ENCODE measurements at regions not wholly inside any gene's neighbourhood (a gene's known extent, or its start where the extent isn't known, plus 50 kb on each side); places are given as distances from the start of the nearest gene placed in this dataset.

GRCh38 chr21:31455506-31455905 is 111.4 kb upstream of the TIAM1 start:
- DNase-seq (ENCODE audit: low read depth) = no peak

- DNase-seq (ENCODE audit: low read depth) = no peak
These were observed 106.9 kb upstream of the TIAM1 start for GRCh38 chr21:31450980-31451379.

GRCh38 chr21:31449921-31450535 is 106.0 kb upstream of the TIAM1 start:
- no peak for DNase-seq (ENCODE audit: low read depth)

DNA sequence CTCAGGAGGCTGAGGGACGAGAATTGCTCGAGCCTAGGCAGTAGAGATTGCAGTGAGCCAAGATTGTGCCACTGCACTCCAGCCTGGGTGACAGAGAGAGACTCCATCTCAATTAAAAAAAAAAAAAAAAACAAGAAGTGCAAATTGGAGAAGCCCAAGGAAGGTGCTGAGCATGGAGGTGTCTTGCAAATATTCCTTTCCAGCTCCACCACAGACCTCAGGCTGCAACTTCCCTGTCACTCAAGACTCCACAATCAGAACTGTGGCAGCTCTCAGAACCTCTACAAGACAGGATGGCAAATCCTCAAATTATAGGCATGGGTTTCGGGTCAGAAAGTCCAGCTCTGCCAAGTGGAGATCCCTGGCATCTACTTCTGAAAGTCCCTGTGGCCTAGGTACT is 104.4 kb upstream of the TIAM1 start:
- no peak for DNase-seq (ENCODE audit: low read depth)

DNA sequence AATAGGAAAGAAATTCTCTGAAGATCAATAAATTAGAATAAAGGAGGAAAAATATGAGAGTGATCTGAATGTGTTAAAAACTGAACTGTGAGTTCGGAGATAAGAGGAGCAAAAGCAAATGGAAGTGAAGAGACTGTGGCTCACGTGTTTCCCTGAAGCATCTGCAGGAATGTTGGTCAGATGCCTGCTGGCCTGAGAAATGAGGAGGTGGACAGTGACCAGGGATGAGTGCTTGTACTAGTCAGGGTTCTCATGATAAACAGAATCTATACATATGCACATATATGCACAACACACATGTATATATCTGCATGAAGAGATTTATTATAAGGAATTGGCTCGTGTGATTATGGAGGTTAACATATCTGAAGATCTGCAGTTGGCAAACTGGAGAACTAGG is 103.4 kb upstream of the TIAM1 start:
- DNase-seq (ENCODE audit: low read depth) = no peak

DNA sequence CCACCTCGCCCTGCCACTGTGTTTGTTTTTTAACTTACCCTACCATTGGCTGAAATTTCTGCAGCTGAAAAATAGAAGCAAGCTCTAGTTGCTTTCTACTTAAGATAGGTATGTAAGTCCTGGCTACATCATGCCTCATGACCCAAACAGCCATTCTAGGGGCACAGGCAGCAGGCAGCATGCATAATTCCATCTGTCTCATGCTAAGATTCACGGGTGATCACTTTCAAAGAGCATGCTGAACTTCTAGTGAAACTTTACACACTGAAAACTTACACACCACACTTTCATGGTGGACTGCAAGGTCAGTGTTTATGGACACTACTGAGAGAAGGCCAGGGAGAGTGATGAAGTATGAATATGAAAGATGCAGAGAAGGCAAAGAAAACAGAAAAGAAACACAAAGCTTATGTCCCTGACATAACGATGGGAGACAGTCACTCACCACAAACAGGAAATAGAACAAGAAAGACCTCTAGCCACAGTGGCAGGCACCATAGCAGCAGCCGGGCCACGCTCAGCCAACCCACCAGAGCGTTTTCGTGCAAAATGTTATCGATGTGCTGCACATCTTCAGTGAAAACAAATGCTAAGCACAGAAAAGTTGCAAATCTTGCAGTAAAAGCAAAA is 102.3 kb upstream of the TIAM1 start:
- peak; percentile 13 for DNase-seq (ENCODE audit: low read depth)

- DNase-seq (ENCODE audit: low read depth) = no peak
These were observed 101.1 kb upstream of the TIAM1 start for GRCh38 chr21:31445137-31445536.

DNA sequence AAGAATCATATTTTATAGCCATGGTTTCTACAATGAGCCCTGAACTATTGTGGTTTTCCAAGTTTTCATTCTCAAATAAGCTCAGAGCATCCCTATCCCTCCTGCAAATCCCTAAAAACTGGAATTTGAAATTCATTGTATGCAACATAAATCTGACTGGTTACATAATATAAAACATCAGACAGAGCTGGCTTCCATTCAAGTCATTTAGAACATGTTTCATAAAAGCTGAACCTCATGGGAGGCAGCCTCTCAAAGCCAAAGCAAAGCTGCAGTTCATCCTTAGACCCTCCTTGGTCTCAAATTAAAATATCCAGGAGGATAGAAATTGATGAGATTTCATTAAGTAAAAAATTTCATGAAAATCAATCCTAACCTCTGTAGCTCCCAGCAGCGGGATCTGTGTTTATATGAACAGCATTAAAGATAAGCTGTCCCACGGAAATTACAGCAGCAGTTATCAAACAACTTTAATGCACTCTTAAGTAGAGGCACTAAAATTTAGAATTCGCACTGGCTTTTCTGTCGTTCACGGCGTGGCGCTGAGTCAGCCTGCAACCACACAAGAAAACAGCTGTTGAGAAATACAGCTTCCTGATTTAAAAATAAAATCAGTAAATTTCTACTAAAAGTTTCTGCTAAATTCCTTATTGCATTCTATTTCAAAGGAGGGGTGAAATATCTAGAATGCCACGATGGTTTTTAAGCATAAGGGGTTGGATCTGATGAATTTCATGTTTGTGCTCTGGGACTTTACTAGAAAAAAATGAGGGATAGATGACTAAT is 99.9 kb upstream of the TIAM1 start:
- no peak for DNase-seq (ENCODE audit: low read depth)

DNA sequence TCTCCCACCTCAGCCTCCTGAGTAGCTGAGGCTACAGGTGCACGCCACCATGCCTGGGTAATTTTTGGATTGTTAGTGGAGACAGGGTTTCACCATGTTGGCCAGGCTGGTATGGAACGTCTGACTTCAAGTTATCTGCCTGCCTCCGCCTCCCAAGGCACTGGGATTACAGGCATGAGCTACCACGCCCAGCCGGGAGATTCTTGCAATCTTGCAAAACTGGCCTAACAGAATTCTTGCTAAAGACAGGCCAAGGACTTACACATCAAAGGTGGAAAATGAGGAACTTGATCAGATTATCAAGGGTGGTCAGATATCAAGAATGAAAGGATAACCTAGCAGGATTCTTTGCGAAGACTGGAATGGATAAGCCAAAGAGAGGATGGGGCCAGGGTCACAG is 98.3 kb upstream of the TIAM1 start:
- DNase-seq (ENCODE audit: low read depth) = no peak

DNA sequence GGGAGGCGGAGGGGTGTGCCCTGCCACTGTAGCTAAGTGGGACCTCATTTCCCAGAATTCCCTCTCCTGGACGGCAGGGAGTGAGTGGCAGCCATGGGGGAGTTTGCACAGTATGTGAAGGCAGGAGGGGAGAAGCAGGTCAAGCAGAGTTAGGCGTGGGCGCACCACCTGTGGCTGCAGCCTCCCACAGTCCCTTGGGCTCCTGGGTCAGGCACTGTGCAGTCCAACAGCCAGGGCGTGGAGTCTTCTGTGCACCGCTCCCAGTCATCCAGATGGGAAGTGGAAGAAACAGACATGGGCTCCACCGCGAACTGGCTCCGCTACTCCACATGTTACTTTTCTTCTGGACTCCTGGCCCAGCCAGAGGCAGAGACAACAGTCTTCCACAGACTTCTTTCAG is 85.4 kb upstream of the TIAM1 start:
- no peak for DNase-seq (ENCODE audit: low read depth)

- no peak for DNase-seq (ENCODE audit: low read depth)
These were observed 82.3 kb upstream of the TIAM1 start for GRCh38 chr21:31426235-31426797.

DNA sequence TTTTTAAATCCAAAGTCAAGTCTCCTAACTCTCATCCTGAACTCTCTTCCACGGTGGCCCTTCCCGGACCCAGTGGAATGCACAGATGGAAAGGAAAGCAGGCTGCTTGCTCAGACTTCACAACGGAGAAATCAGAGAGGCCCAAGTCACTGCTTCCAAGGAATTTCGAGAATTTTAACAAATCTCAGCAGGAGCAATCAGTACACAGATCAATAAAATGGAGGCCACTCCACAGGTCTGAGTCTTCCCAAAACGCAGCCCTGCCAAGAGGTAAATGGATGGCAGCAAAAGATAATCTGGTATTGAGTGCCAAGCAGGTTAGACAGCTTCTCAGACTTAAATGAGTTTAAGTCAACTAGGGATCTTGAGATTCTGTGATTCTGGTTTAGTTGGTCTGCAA is 81.1 kb upstream of the TIAM1 start:
- DNase-seq (ENCODE audit: low read depth) = no peak

DNA sequence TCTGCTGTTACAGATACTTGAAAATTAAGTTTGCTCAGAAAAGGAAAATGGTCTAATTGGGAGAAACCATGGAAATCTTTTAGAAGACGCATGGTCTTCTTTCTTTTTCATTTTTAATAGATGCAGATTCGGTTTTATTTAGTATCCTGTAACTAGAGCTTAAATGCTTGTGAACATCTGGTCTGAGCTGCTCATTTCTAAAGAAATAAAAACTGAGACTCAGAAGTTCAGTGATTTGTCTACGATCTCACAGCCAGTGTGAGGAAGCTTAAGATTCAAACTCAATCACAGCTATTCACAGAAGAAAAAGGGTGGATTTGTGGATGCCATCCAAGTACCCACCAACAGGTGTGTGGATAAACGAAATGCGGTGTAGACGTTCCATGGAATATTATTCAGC is 80.0 kb upstream of the TIAM1 start:
- DNase-seq (ENCODE audit: low read depth) = no peak

DNA sequence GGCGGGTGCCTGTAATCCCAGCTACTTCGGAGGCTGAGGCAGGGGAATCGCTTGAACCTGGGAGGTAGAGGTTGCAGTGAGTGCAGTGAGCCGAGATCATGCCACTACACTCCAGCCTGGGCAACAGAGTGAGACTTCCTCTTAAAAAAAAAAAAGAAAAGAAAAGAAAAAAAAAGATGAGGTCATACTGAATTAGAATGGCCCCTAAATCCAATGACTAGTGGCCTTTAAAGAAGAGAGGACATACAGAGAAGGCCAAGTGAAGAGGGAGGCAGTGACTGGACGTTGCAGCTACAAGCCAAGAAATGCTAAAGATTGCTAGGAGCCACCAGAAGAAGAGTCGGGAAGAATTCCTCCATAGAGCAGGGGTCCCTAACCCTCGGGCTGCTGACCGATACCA is 76.9 kb upstream of the TIAM1 start:
- no peak for DNase-seq (ENCODE audit: low read depth)

DNA sequence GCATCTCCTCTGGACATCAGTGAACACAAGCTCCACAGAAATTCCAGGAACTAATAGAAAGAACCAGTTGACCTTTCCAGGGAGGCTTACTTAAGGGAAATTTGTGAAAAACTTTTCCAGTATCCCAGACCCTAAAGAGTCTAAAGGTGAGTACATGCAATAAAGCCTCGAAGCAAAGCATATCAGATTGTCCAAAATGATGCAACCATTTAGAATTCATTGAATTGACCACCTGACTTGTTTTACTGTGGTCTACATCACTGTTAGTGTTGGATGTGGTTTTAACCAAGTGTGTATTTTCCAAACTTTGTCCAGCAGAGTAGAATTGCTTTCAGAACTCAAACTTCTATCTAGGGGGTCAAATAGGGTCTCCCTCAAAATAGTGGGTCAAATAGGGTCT is 76.3 kb upstream of the TIAM1 start:
- no peak for DNase-seq (ENCODE audit: low read depth)

- DNase-seq (ENCODE audit: low read depth) = no peak
These were observed 74.4 kb upstream of the TIAM1 start for GRCh38 chr21:31418377-31419001.

DNA sequence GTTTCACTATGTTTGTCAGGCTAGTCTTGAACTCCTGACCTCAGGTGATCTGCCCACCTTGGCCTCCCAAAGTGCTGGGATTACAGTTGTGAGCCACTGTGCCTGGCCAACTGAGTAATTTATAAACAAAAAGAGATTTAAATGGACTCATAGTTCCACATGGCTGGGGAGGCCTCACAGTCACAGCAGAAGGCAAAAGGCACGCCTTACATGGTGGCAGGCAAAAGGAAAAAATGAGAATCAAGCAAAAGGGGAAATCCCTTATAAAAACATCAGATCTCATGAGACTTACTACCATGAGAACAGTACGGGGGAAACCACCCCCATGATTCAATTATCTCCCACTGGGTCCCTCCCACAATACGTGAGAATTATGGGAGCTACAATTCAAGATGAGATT is 73.2 kb upstream of the TIAM1 start:
- peak; percentile 8 for DNase-seq (ENCODE audit: low read depth)

GRCh38 chr21:31416465-31416864 is 72.4 kb upstream of the TIAM1 start:
- DNase-seq (ENCODE audit: low read depth) = no peak

DNA sequence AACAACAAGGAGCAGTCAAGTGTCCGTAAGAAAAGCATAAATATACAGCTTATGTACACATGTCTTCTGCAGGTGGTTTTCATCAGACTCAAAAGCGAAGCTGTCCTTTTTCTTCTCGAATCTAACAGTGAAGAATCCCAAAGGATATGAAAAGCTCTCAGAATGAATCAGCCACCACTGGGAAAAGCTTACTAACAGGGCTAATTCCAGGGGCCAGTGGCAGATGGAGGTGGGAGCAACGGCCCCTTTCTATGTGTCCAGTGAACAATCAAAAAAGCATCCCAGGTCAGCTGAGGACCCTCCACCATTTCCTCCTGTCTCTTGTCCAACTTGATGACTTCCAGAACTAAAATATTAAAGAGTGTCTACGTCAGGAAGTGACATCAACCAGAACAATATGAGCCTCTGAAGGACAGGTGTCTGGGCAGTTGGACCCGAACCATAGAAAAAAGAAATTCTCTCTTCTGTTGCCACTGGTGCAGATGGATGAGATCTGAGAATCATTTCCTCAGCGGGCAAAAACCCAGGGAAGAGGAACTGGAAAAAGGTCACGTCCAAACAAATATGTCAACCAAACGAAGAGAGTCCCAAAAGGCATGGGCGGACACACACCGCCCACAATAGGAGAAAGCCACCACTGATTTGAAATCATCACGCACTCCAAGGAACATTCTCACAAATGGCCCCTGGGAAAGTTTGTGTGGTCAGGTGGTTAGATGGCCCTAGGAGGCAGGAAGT is 70.4 kb upstream of the TIAM1 start:
- DNase-seq (ENCODE audit: low read depth) = no peak

- no peak for DNase-seq (ENCODE audit: low read depth)
These were observed 69.6 kb upstream of the TIAM1 start for GRCh38 chr21:31413698-31414097.

DNA sequence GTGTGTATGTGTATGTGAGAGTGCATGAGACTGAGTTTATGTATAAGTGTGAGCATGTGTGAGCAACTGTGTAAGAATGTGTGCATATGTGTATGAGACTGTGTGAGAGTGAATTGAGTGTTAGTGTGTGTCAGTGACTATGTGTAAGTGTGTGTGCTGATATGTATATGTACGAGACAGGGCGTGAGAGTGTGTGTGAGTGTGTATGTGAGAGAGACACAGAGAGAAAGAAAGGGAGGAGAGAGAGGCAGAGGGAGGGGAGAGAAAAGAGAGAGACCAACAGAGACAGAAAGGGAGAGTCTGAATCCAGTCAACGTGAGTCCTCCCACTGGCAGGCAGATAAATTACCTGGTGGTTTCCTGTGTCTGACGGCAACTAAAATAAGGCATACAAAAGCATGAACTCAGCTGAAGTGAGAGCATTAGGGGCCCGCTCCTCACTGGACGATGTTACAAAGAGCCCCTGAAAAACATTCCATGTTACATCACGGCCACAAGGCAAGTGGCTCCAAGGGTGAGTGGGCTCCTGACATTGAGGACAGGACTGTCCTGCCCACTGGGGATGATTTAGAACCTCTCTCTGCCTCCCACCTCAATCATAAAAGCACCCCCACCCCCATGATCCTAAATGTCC is 66.6 kb upstream of the TIAM1 start:
- DNase-seq (ENCODE audit: low read depth) = no peak
